ENCODE measurements at regions not wholly inside any gene's neighbourhood (a gene's known extent, or its start where the extent isn't known, plus 50 kb on each side); places are given as distances from the start of the nearest gene placed in this dataset.

- Mint-ChIP-seq H3K4me3 (no peak overlapping the region), H3K4me1 (no peaks in the 10 kb centered on the region), H3K27me3 (no peaks in the 10 kb centered on the region), H3K27ac (no peak overlapping the region), H3K36me3 (no peaks in the 10 kb centered on the region), H3K9me3 (peaks cover 17% of the 10 kb centered on the region)
- ATAC-seq = no peak
Observed at GRCh38 chr1:106194206-106194605, 862.3 kb upstream of the PRMT6 start.

DNA sequence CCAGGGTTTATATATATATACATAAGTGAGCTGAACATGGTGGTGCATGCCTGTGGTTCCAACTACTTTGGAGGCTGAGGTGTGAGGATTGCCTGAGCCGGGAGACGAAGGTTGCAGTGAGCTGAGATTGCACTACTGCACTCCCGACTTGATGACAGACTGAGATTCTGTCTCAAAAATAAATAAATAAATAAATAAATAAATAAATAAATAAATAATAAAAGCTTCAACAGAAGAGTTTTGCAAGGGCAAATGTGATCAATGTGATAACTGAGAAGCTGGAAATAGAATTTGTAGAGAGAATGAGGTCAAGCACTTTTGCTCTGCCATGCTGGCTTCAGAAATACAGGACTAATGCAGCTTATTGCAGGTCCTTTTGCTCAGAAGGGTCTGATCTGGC is 855.8 kb upstream of the PRMT6 start:
- Mint-ChIP-seq H3K36me3 (no peaks in the 10 kb centered on the region), H3K9me3 (peaks cover 3% of the 10 kb centered on the region), H3K4me3 (no peak overlapping the region), H3K27me3 (no peaks in the 10 kb centered on the region), H3K4me1 (no peaks in the 10 kb centered on the region), H3K27ac (no peak overlapping the region)
- no peak for ATAC-seq

- H3K4me1 Mint-ChIP-seq = no peaks in the 10 kb centered on the region
- H3K27me3 Mint-ChIP-seq = no peaks in the 10 kb centered on the region
- no peaks in the 10 kb centered on the region for H3K9me3 Mint-ChIP-seq
- no peak overlapping the region for H3K4me3 Mint-ChIP-seq
- no peak overlapping the region for H3K27ac Mint-ChIP-seq
- H3K36me3 Mint-ChIP-seq = no peaks in the 10 kb centered on the region
- ATAC-seq = no peak
Observed at GRCh38 chr1:106207185-106207584, 849.3 kb upstream of the PRMT6 start.

DNA sequence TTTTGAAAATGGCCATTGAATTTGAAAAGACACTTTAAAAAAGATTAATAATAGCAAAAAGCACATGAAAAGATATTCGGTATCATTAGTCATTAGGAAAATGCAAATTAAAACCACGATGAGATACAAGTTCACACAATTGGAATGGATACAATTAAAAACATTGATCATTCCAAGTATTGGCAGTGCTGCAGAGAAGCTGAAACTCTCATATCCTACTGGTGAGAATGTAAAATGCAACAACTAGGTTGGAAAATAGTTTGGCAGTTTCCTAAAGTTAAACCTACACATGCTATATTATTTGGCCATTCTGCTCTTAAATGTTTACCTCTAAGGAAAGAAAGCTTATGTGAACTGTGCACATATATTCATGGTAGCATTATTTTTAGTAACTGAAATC is 838.7 kb upstream of the PRMT6 start:
- Mint-ChIP-seq H3K4me3 (no peak overlapping the region), H3K27ac (no peak overlapping the region), H3K9me3 (no peaks in the 10 kb centered on the region), H3K36me3 (no peaks in the 10 kb centered on the region), H3K4me1 (no peaks in the 10 kb centered on the region), H3K27me3 (no peaks in the 10 kb centered on the region)
- no peak for ATAC-seq

DNA sequence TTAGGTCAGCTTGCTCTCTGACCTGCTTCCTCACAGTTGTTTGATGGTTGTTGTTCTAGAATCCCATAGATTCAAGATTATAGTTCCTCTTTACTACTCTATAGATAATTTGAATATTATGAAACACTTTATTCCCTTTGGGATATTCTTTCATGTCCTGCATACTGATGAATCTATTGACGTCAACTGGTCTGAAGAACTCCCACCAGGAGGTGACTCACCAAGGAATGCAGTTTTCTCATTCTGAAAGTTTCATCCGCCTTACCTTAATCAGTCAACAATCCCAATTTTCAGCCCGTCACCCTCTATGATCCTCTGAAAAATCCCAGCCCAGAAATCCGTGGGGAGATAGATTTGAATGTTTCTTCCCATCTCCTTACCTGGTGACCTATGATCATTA is 834.1 kb upstream of the PRMT6 start:
- no peaks in the 10 kb centered on the region for H3K27me3 Mint-ChIP-seq
- H3K9me3 Mint-ChIP-seq = no peaks in the 10 kb centered on the region
- H3K36me3 Mint-ChIP-seq = no peaks in the 10 kb centered on the region
- no peak overlapping the region for H3K27ac Mint-ChIP-seq
- no peak for ATAC-seq
- H3K4me3 Mint-ChIP-seq = no peak overlapping the region
- H3K4me1 Mint-ChIP-seq = no peaks in the 10 kb centered on the region

GRCh38 chr1:106223213-106223612 is 833.3 kb upstream of the PRMT6 start:
- Mint-ChIP-seq H3K9me3 (no peaks in the 10 kb centered on the region), H3K4me1 (no peaks in the 10 kb centered on the region), H3K27me3 (no peaks in the 10 kb centered on the region), H3K36me3 (no peaks in the 10 kb centered on the region), H3K27ac (no peak overlapping the region), H3K4me3 (no peak overlapping the region)
- no peak for ATAC-seq

DNA sequence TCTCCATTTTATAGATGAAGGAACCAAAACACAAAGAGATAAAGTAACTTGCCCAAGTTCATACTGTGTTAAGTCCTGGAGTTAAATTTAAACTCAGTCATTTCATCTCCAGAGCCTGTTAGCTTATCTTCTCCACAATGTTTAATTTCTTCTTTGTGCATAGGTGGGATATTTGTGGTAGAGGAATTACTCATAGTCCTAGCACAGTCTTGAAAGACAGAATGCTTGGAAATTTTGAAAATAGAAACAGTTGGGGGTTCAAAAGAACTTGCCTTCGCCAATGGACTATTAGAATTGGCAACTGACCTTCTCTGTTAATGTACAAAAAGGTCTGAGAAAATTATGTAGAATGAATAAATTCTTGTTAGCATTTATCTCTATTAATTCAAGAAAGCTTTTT is 832.0 kb upstream of the PRMT6 start:
- Mint-ChIP-seq H3K4me1 (no peaks in the 10 kb centered on the region), H3K4me3 (no peak overlapping the region), H3K27ac (no peak overlapping the region), H3K27me3 (no peaks in the 10 kb centered on the region), H3K36me3 (no peaks in the 10 kb centered on the region), H3K9me3 (no peaks in the 10 kb centered on the region)
- no peak for ATAC-seq

DNA sequence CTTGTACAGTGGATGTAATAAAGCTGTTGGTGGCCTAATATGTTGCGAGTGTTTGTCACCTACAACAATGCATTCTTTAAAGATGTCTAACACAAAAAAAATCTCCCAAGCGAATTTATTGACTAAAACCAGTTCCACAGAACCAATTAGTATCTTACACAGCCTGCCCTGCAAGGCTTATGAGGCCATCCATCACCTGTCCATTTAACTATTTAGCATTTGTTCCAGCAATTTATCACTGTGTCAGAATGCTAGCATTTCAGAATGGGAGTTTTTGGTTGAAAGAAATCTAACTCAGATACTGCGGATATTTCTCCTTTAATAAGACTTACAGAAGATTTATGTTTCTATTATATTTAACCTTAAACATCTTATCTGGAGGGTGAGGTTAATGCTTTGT is 831.1 kb upstream of the PRMT6 start:
- Mint-ChIP-seq H3K9me3 (no peaks in the 10 kb centered on the region), H3K36me3 (no peaks in the 10 kb centered on the region), H3K4me1 (no peaks in the 10 kb centered on the region), H3K27ac (no peak overlapping the region), H3K4me3 (no peak overlapping the region), H3K27me3 (no peaks in the 10 kb centered on the region)
- no peak for ATAC-seq

DNA sequence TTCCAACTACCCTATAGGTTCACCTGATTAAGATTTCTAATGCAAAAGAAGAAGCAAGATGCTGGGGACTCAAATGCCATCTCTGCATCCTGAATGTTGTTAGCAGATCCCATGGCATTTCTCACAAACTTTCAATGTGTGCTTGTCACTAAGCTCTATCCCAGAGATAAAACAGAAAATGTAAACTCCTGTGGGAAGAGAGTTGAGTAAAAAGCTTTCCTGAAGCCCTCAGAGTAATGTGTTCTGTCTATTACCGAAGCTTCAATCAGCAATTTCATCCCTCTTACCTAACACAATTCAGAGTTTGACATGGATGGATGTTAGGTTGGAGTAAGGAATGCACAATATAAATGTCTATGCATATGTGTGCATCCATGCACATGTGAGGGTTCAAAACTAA is 829.9 kb upstream of the PRMT6 start:
- ATAC-seq = no peak
- H3K4me3 Mint-ChIP-seq = no peak overlapping the region
- no peak overlapping the region for H3K27ac Mint-ChIP-seq
- H3K9me3 Mint-ChIP-seq = no peaks in the 10 kb centered on the region
- no peaks in the 10 kb centered on the region for H3K36me3 Mint-ChIP-seq
- no peaks in the 10 kb centered on the region for H3K27me3 Mint-ChIP-seq
- no peaks in the 10 kb centered on the region for H3K4me1 Mint-ChIP-seq

- Mint-ChIP-seq H3K27me3 (no peaks in the 10 kb centered on the region), H3K9me3 (no peaks in the 10 kb centered on the region), H3K27ac (no peak overlapping the region), H3K4me1 (no peaks in the 10 kb centered on the region), H3K36me3 (no peaks in the 10 kb centered on the region), H3K4me3 (no peak overlapping the region)
- peak; percentile 31 for ATAC-seq
Observed at GRCh38 chr1:106232128-106232527, 824.3 kb upstream of the PRMT6 start.

DNA sequence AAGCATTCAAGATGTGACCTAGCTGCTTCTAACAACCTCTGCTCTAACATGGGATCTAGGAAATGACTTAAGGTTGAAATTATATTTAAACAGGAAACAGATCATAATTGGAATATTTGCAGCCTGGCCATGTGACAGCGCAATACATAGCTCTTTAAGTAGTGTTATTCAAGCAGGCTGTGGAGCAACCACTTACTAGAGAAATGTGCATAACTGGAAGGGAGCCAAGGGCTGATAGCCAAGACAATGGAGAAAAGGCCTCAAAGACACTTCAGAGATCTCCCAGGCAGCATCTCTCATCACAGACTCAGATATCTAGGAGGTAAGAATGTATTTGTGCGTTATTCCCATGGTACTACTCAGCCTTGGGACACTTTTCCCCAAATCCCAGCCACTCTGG is 823.0 kb upstream of the PRMT6 start:
- H3K9me3 Mint-ChIP-seq = no peaks in the 10 kb centered on the region
- H3K27ac Mint-ChIP-seq = no peak overlapping the region
- no peaks in the 10 kb centered on the region for H3K36me3 Mint-ChIP-seq
- no peaks in the 10 kb centered on the region for H3K27me3 Mint-ChIP-seq
- no peak overlapping the region for H3K4me3 Mint-ChIP-seq
- no peak for ATAC-seq
- no peaks in the 10 kb centered on the region for H3K4me1 Mint-ChIP-seq

DNA sequence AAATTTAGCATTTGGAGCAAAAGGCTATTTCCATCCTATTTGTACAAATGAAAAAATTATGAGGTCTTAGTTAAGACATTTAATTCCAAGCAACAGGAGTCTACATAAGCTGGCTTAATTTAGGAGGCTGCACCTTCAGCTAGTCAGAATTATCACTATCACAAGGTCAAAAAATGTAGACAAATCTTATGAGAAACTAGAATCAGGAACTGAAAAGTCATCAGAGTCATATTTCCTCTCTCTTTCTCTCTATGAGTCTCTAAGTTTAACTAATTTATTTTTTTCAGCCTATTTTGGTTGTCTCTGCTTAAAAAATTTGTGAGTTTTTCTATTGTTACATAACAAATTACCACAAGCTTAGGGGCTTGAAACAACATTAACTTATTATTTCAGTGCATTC is 807.1 kb upstream of the PRMT6 start:
- Mint-ChIP-seq H3K36me3 (no peaks in the 10 kb centered on the region), H3K27me3 (no peaks in the 10 kb centered on the region), H3K4me3 (no peak overlapping the region), H3K4me1 (no peaks in the 10 kb centered on the region), H3K27ac (no peak overlapping the region), H3K9me3 (no peaks in the 10 kb centered on the region)
- ATAC-seq = peak; percentile 43

- H3K27me3 Mint-ChIP-seq = no peaks in the 10 kb centered on the region
- H3K36me3 Mint-ChIP-seq = no peaks in the 10 kb centered on the region
- no peak overlapping the region for H3K4me3 Mint-ChIP-seq
- H3K9me3 Mint-ChIP-seq = no peaks in the 10 kb centered on the region
- H3K4me1 Mint-ChIP-seq = no peaks in the 10 kb centered on the region
- H3K27ac Mint-ChIP-seq = no peak overlapping the region
- ATAC-seq = no peak
Observed at GRCh38 chr1:106249810-106250209, 806.7 kb upstream of the PRMT6 start.

- H3K27me3 Mint-ChIP-seq = no peaks in the 10 kb centered on the region
- H3K9me3 Mint-ChIP-seq = no peaks in the 10 kb centered on the region
- no peaks in the 10 kb centered on the region for H3K36me3 Mint-ChIP-seq
- ATAC-seq = no peak
- no peak overlapping the region for H3K4me3 Mint-ChIP-seq
- H3K4me1 Mint-ChIP-seq = no peaks in the 10 kb centered on the region
- H3K27ac Mint-ChIP-seq = no peak overlapping the region
Observed at GRCh38 chr1:106254748-106255147, 801.7 kb upstream of the PRMT6 start.

GRCh38 chr1:106266786-106267185 is 789.7 kb upstream of the PRMT6 start:
- H3K36me3 Mint-ChIP-seq = no peaks in the 10 kb centered on the region
- no peaks in the 10 kb centered on the region for H3K27me3 Mint-ChIP-seq
- ATAC-seq = no peak
- no peak overlapping the region for H3K27ac Mint-ChIP-seq
- no peak overlapping the region for H3K4me3 Mint-ChIP-seq
- peaks cover 5% of the 10 kb centered on the region for H3K9me3 Mint-ChIP-seq
- H3K4me1 Mint-ChIP-seq = peaks cover 6% of the 10 kb centered on the region

DNA sequence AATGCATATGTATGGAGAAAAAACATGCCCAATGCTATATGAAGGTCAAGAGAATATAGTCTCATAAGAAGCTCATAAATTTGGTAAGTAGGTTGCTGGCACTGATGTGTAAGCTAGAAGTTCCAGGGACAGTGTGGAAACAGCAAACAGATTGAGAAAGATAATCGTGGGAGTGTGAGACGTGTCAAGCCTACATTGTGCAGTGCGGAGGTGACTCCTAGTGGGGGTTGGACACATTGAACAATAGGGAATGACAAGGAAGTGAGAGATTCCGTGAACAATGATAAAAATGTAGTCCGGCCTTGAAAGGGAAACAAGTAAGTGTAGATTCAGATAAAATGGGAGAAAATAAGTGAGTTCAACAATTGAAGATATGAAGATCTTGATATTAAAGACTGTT is 788.4 kb upstream of the PRMT6 start:
- no peaks in the 10 kb centered on the region for H3K36me3 Mint-ChIP-seq
- no peak for ATAC-seq
- no peak overlapping the region for H3K4me3 Mint-ChIP-seq

GRCh38 chr1:106276871-106277270 is 779.6 kb upstream of the PRMT6 start:
- no peaks in the 10 kb centered on the region for H3K9me3 Mint-ChIP-seq
- H3K27ac Mint-ChIP-seq = no peak overlapping the region
- no peaks in the 10 kb centered on the region for H3K4me1 Mint-ChIP-seq
- no peaks in the 10 kb centered on the region for H3K36me3 Mint-ChIP-seq
- ATAC-seq = no peak
- H3K27me3 Mint-ChIP-seq = no peaks in the 10 kb centered on the region
- H3K4me3 Mint-ChIP-seq = no peak overlapping the region

More for the DNA sequence above, 788.4 kb upstream of the PRMT6 start:
- H3K27ac Mint-ChIP-seq = no peak overlapping the region
- no peaks in the 10 kb centered on the region for H3K27me3 Mint-ChIP-seq
- peaks cover 5% of the 10 kb centered on the region for H3K9me3 Mint-ChIP-seq
- peaks cover 6% of the 10 kb centered on the region for H3K4me1 Mint-ChIP-seq

Measured in stimulated activated memory B cell treated with anti-CD40 and anti-IgM and Interleukin-4, amounts not matched to agents 10 μg/mL and 1 μg/mL and 100 μg/mL, for 72 hours (primary cell).